ENCODE measurements at regions not wholly inside any gene's neighbourhood (a gene's known extent, or its start where the extent isn't known, plus 50 kb on each side); places are given as distances from the start of the nearest gene placed in this dataset.

GRCh38 chr4:34373456-34373855 is 1870.9 kb downstream of the ARAP2 start (continued):
- TF ChIP-seq TAF7 (optimal IDR thresholded peaks at IDR 0.05; ENCODE audit: borderline replicate concordance, low read depth, low read length) = no peak
- TF ChIP-seq CBX5 (IDR thresholded peaks at IDR 0.05; ENCODE audit: low read depth, low read length) = no peak
- TF ChIP-seq CHD2 (IDR thresholded peaks at IDR 0.05; ENCODE audit: low read length) = no peak
